ENCODE measurements at regions not wholly inside any gene's neighbourhood (a gene's known extent, or its start where the extent isn't known, plus 50 kb on each side); places are given as distances from the start of the nearest gene placed in this dataset.
"Not testable (repeated sequence)": the region's sequence is repeated elsewhere in the genome, so short reads cannot be mapped to it uniquely, and the experiment has no call there.

DNA sequence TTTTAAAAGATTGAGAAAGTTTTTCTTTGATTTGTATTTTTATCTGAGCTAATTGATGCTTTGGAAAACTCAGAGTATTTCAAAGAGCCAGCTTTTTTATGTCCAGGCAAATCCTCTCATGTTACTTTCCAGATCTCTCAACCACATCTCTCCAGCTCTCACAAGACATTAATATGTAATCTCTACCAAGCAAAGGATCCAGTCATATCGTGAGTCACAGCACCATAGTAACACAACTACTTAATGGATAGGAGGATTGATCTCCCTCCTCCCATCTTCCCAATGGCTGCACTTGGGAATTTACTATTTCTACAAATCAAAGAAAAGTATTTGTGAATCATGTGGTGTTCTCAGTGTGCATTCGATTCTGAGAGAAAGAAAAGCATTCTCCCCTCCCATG, 63.3 kb downstream of the POU4F1 start:
- DNase-seq (ENCODE audit: extremely low read depth, insufficient read length), result no peak
- Histone ChIP-seq H3K36me3 (ENCODE audit: control insufficient read depth, insufficient read depth, low read length) (no peaks in the 10 kb centered on the region), H3K4me3 (replicated peaks; ENCODE audit: low read depth, low read length) (no peak overlapping the region), H3K27me3 (replicated peaks; ENCODE audit: control insufficient read depth, insufficient read depth, low read length) (no peaks in the 10 kb centered on the region)
- TF ChIP-seq, protein P1, sequence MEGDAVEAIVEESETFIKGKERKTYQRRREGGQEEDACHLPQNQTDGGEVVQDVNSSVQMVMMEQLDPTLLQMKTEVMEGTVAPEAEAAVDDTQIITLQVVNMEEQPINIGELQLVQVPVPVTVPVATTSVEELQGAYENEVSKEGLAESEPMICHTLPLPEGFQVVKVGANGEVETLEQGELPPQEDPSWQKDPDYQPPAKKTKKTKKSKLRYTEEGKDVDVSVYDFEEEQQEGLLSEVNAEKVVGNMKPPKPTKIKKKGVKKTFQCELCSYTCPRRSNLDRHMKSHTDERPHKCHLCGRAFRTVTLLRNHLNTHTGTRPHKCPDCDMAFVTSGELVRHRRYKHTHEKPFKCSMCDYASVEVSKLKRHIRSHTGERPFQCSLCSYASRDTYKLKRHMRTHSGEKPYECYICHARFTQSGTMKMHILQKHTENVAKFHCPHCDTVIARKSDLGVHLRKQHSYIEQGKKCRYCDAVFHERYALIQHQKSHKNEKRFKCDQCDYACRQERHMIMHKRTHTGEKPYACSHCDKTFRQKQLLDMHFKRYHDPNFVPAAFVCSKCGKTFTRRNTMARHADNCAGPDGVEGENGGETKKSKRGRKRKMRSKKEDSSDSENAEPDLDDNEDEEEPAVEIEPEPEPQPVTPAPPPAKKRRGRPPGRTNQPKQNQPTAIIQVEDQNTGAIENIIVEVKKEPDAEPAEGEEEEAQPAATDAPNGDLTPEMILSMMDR (IDR thresholded peaks at IDR 0.05; ENCODE audit: insufficient read depth, low read length, poor library complexity, severe bottlenecking), result no peak

DNA sequence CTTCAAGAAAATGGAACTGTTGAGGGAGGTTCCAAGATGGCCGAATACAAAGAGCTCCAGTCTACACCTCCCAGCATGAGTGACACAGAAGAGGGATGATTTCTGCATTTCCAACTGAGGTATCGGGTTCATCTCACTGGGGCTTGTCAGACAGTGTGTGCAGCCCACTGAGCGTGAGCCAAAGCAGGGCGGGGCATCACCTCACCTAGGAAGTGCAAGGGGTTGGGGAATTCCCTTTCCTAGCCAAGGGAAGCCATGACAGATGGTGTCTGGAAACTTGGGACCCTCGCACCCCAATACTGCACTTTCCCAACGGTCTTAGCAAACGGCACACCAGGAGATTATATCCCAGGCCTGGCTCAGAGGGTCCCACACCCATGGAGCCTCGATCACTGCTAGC, 77.3 kb downstream of the POU4F1 start:
- not testable (repeated sequence) for H3K4me3 ChIP-seq (replicated peaks; ENCODE audit: low read depth, low read length); H3K36me3 ChIP-seq (ENCODE audit: control insufficient read depth, insufficient read depth, low read length); DNase-seq (ENCODE audit: extremely low read depth, insufficient read length); H3K27me3 ChIP-seq (replicated peaks; ENCODE audit: control insufficient read depth, insufficient read depth, low read length)

DNA sequence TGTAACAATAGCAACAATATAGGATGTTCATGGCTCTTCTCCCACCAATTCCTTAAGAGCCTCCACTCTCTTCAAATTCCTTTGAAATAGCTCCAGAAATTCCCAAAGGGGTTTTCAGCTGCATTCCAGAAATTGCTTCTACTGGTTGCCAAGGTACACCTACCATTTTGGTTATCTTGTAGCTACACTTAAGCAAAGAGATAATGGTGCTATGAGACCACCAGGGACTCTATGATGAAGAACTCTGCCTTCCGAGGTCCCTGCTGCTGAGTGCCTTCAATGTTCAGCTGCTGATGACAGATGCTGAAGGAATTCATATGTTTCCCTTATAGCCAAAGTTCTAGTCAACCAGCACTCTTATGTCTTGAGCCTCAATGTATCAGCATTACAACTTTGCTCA, 78.4 kb downstream of the POU4F1 start:
- no peak for DNase-seq (ENCODE audit: extremely low read depth, insufficient read length)
- Histone ChIP-seq H3K36me3 (ENCODE audit: control insufficient read depth, insufficient read depth, low read length) (no peaks in the 10 kb centered on the region), H3K4me3 (replicated peaks; ENCODE audit: low read depth, low read length) (no peak overlapping the region), H3K27me3 (replicated peaks; ENCODE audit: control insufficient read depth, insufficient read depth, low read length) (no peaks in the 10 kb centered on the region; the same call in 1 of the 2 replicates)
- TF ChIP-seq, protein P1 (IDR thresholded peaks at IDR 0.05; ENCODE audit: insufficient read depth, low read length, poor library complexity, severe bottlenecking), result no peak

DNA sequence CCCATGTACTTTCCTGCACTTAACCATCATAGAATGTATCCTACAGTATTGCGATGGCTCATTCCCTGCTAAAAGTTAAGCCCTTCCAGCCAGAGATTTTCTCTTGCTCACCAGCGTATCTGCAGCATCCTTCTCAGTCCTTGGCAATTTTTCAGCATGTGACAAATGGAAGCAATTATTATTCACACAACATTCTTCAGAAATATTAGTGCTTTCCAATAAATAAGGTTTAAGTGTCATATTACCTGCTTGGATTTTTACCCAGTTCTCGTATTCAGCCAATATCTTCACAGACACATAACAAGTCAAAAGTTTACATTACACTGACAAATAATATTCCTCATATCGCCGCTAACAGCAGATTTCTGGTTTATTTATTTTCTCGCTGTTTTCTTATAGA, 82.3 kb downstream of the POU4F1 start:
- TF ChIP-seq, protein P1 (IDR thresholded peaks at IDR 0.05; ENCODE audit: insufficient read depth, low read length, poor library complexity, severe bottlenecking), result no peak
- H3K36me3 ChIP-seq (ENCODE audit: control insufficient read depth, insufficient read depth, low read length), result no peaks in the 10 kb centered on the region
- no peak overlapping the region for H3K4me3 ChIP-seq (replicated peaks; ENCODE audit: low read depth, low read length)
- no peaks in the 10 kb centered on the region; the same call in 1 of the 2 replicates for H3K27me3 ChIP-seq (replicated peaks; ENCODE audit: control insufficient read depth, insufficient read depth, low read length)
- DNase-seq (ENCODE audit: extremely low read depth, insufficient read length), result no peak

DNA sequence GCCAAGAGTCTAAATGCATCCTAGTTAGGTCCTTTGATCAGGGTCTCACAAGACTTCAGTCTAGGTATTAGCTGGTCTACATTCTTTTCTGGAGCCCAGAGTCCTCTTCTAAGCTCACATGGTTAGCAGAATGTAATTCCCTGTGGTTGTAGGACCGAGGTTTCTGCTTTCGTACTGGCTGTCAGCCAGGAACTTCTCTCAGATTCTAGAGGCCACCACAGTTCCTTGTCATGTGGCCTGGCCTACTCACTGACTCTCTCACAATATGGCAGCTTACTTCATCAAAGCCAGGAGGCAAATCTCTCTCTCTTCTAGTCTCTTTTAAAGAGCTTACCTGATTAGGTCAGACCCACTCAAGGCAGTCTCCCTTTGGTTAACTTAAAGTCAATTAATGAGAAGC, 82.9 kb downstream of the POU4F1 start:
- TF ChIP-seq, protein P1 (IDR thresholded peaks at IDR 0.05; ENCODE audit: insufficient read depth, low read length, poor library complexity, severe bottlenecking), result no peak
- Histone ChIP-seq H3K4me3 (replicated peaks; ENCODE audit: low read depth, low read length) (no peak overlapping the region), H3K36me3 (ENCODE audit: control insufficient read depth, insufficient read depth, low read length) (no peaks in the 10 kb centered on the region), H3K27me3 (replicated peaks; ENCODE audit: control insufficient read depth, insufficient read depth, low read length) (no peaks in the 10 kb centered on the region; the same call in 1 of the 2 replicates)
- DNase-seq (ENCODE audit: extremely low read depth, insufficient read length), result no peak

DNA sequence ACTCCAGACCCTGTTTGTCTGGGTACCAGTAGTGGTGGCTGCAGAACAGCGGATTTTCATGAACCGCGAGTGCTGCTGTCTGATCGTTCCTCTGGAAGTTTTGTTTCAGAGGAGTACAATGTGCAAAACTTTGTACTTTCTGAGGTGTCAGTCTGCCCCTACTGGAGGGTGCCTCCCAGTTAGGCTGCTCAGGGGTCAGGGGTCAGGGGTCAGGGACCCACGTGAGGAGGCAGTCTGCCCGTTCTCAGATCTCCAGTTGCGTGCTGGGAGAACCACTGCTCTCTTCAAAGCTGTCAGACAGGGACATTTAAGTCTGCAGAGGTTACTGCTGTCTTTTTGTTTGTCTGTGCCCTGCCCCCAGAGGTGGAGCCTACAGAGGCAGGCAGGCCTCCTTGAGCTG, 84.9 kb downstream of the POU4F1 start:
- not testable (repeated sequence) for H3K4me3 ChIP-seq (replicated peaks; ENCODE audit: low read depth, low read length); DNase-seq (ENCODE audit: extremely low read depth, insufficient read length); H3K36me3 ChIP-seq (ENCODE audit: control insufficient read depth, insufficient read depth, low read length); H3K27me3 ChIP-seq (replicated peaks; ENCODE audit: control insufficient read depth, insufficient read depth, low read length)

DNA sequence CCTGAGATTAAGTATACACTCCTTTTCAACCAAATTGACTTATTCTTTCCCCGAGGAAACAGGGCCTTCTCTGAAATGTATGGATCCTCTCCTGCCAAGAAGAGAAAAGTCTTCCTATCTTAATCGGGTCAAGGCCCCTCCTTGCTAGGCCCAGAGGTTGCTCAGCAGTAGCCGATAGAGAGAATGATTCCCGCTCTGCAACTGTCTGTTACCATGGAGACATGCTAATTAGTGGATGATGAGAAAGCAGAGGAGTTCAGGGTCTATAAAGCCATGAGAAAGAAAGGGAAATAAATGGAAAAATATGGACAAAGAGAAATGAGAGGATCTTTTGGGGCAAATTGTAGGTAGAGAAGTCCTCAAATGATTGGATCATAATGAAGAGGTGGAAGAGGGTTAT, 103.5 kb downstream of the POU4F1 start:
- H3K4me3 ChIP-seq (replicated peaks; ENCODE audit: low read depth, low read length), result no peak overlapping the region
- TF ChIP-seq, protein P1 (IDR thresholded peaks at IDR 0.05; ENCODE audit: insufficient read depth, low read length, poor library complexity, severe bottlenecking), result no peak
- H3K36me3 ChIP-seq (ENCODE audit: control insufficient read depth, insufficient read depth, low read length), result no peaks in the 10 kb centered on the region
- H3K27me3 ChIP-seq (replicated peaks; ENCODE audit: control insufficient read depth, insufficient read depth, low read length), result no peaks in the 10 kb centered on the region
- no peak for DNase-seq (ENCODE audit: extremely low read depth, insufficient read length)
